Panc1 (cell line): ENCODE measurements at regions not wholly inside any gene's neighbourhood (a gene's known extent, or its start where the extent isn't known, plus 50 kb on each side); places are given as distances from the start of the nearest gene placed in this dataset.

Experiments used
- ATAC-seq: fragments of 200-7000 bp; cut with Tn5 transposase; 2 replicates; pipeline ENCODE4 v1.9.1; 2020; ENCODE audit warnings: mild to moderate bottlenecking, moderate library complexity
- BruUV-seq: library from RNA; stranded (reverse); fragments of 400-500 nt; replicated peaks from 2 replicates; lab custom pipeline; 2021; lab: Mats Ljungman, UMichigan
- CTCF ChIA-PET: fragments of 300-600 bp; sonication (Branson Sonifier 250); formaldehyde crosslinking; loops from one replicate; lab custom pipeline; 2022; ENCODE audit warnings: antibody characterized with exemption; lab: Charles Lee
- POLR2A ChIA-PET: fragments of 300-600 bp; sonication (Branson Sonifier 250); formaldehyde crosslinking; loops from one replicate; lab custom pipeline; 2022; ENCODE audit warnings: antibody characterized with exemption; lab: Charles Lee
- DNase-seq: peaks from one replicate; pipeline ENCODE4 v3.0.0-alpha.2; 2010; ENCODE audit warnings: low read depth, low spot score
- H3K27ac ChIP-seq: 2 replicates; pipeline ENCODE4 v1.5.1; 2011; ENCODE audit warnings: mild to moderate bottlenecking, low read length, inconsistent platforms
- H3K27me3 ChIP-seq: fragments of 200-500 bp; sonication (Bioruptor generic); 2 replicates; pipeline ENCODE4 v1.6.0; 2014; ENCODE audit warnings: low read length, inconsistent platforms; ENCODE audit not compliant: control insufficient read depth, insufficient read depth
- H3K36me3 ChIP-seq: fragments of 200-500 bp; sonication (Bioruptor generic); 2 replicates; pipeline ENCODE4 v1.5.1; 2014; ENCODE audit warnings: inconsistent platforms, mild to moderate bottlenecking, low read length, moderate library complexity; ENCODE audit not compliant: control insufficient read depth, insufficient read depth
- H3K4me1 ChIP-seq: 2 replicates; pipeline ENCODE4 v1.5.1; 2011; ENCODE audit warnings: inconsistent platforms, mild to moderate bottlenecking, low read length, moderate library complexity; ENCODE audit not compliant: control insufficient read depth, insufficient read depth
- H3K4me3 ChIP-seq, 2 experiments: 2 replicates each; pipeline ENCODE4 v1.5.1; 2011 to 2012; ENCODE audit warnings: low read depth in 2 of 2, low read length in 2 of 2, mild to moderate bottlenecking in 2 of 2, inconsistent platforms in 1 of 2, moderate library complexity in 1 of 2
- H3K9me3 ChIP-seq: fragments of 200-500 bp; sonication (Bioruptor generic); 2 replicates; pipeline ENCODE4 v1.5.1; 2014; ENCODE audit warnings: low read depth, mild to moderate bottlenecking, inconsistent platforms, low read length, moderate library complexity; ENCODE audit not compliant: control insufficient read depth, insufficient read depth
- POLR2AphosphoS5 ChIP-seq: IDR thresholded peaks from 2 replicates; pipeline ENCODE4 v1.6.1; 2012; ENCODE audit warnings: mild to moderate bottlenecking, low read depth, low read length, moderate library complexity
- SIN3A ChIP-seq: IDR thresholded peaks from 2 replicates; pipeline ENCODE4 v1.6.1; 2012; ENCODE audit warnings: low read depth, mild to moderate bottlenecking, low read length, moderate library complexity, borderline replicate concordance; ENCODE audit not compliant: insufficient read depth
- TCF7L2 ChIP-seq: IDR thresholded peaks from 2 replicates; pipeline ENCODE4 v1.6.1; 2011; ENCODE audit warnings: mild to moderate bottlenecking, low read depth, low read length, inconsistent platforms
- in situ Hi-C: cut with HindIII; loops from 2 replicates; pipeline ENCODE4 v1.10.0; 2016; ENCODE audit warnings: low sequenced_read_pairs, low pct_unique_long_range_greater_than_20kb
- intact Hi-C: fragments of 100-400 bp; cut with micrococcal nuclease; formaldehyde crosslinking; loops from one replicate; pipeline ENCODE4 v1.10.0; 2022; ENCODE audit not compliant: unreplicated experiment
- TF ChIP-seq, protein P1 (sequence below), 2 experiments: IDR thresholded peaks; 2 replicates each; pipeline ENCODE4 v1.6.1; 2011 to 2012; ENCODE audit warnings: low read depth in 2 of 2, control low read depth in 1 of 2, low read length in 1 of 2, mild to moderate bottlenecking in 1 of 2, moderate library complexity in 1 of 2; ENCODE audit not compliant: insufficient read depth in 1 of 2
- TF ChIP-seq, protein P2 (sequence below): fragments of 450-650 bp; IDR thresholded peaks from 2 replicates; pipeline ENCODE4 v1.5.1; 2017; ENCODE audit warnings: mild to moderate bottlenecking

DNA sequence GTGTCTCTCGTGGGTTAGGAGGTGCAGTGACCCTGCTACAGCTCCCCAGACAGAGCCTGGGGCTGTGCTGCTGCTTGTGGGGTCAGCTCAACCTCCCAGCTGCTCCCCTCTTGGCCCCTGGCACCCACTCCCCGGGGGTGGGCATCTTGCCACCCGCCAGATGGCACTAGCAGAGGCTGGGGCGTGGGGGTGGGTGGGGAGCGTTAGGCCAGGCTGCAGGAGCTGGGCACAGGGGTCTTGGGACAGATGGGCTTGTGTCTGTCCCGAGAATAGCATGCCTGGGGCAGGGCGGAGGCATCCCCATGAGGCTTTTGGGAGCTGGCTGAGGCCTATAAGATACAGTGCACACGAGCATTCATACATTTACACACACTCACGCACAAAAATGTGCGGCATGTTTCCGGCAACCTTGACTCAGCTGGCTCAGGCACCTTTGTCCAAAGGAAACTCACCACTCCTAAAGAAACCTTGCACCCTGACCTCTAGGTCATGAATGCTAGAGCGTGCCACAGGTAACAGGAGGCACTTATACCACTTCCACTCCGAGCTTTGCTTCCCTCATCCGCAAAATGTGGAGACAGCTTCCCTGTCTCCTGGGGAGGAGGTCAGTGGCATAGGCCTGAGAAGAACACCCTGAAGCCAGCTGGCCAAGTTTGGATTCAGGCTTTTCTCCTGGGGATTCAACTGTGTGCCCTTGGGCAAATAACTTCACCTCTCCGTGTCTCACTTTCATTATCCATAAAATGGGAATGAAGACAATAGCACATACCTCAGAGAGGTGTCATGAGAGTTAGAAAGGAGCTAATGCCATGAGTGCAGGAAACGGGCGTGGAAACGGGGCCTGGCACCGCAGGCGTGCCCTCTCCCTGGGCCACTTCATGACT, 78.9 kb upstream of the LHX1 start:
- H3K27me3 ChIP-seq = no peaks in the 10 kb centered on the region
- no TSS peak for BruUV-seq
- no peaks in the 10 kb centered on the region for H3K36me3 ChIP-seq
- peak overlapping the region; percentile 3; the same call in 1 of the 2 replicates for H3K27ac ChIP-seq
- intact Hi-C loops = no loop called here
- no peak overlapping the region for H3K4me3 ChIP-seq
- TF ChIP-seq, protein P1, sequence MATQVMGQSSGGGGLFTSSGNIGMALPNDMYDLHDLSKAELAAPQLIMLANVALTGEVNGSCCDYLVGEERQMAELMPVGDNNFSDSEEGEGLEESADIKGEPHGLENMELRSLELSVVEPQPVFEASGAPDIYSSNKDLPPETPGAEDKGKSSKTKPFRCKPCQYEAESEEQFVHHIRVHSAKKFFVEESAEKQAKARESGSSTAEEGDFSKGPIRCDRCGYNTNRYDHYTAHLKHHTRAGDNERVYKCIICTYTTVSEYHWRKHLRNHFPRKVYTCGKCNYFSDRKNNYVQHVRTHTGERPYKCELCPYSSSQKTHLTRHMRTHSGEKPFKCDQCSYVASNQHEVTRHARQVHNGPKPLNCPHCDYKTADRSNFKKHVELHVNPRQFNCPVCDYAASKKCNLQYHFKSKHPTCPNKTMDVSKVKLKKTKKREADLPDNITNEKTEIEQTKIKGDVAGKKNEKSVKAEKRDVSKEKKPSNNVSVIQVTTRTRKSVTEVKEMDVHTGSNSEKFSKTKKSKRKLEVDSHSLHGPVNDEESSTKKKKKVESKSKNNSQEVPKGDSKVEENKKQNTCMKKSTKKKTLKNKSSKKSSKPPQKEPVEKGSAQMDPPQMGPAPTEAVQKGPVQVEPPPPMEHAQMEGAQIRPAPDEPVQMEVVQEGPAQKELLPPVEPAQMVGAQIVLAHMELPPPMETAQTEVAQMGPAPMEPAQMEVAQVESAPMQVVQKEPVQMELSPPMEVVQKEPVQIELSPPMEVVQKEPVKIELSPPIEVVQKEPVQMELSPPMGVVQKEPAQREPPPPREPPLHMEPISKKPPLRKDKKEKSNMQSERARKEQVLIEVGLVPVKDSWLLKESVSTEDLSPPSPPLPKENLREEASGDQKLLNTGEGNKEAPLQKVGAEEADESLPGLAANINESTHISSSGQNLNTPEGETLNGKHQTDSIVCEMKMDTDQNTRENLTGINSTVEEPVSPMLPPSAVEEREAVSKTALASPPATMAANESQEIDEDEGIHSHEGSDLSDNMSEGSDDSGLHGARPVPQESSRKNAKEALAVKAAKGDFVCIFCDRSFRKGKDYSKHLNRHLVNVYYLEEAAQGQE (IDR thresholded peaks at IDR 0.05; ENCODE audit: insufficient read depth in 1 of 2, low read depth in 2 of 2, low read length in 1 of 2) = no peak
- TF ChIP-seq SIN3A (no peak), POLR2AphosphoS5 (no peak), TCF7L2 (no peak)
- TF ChIP-seq, protein P2, sequence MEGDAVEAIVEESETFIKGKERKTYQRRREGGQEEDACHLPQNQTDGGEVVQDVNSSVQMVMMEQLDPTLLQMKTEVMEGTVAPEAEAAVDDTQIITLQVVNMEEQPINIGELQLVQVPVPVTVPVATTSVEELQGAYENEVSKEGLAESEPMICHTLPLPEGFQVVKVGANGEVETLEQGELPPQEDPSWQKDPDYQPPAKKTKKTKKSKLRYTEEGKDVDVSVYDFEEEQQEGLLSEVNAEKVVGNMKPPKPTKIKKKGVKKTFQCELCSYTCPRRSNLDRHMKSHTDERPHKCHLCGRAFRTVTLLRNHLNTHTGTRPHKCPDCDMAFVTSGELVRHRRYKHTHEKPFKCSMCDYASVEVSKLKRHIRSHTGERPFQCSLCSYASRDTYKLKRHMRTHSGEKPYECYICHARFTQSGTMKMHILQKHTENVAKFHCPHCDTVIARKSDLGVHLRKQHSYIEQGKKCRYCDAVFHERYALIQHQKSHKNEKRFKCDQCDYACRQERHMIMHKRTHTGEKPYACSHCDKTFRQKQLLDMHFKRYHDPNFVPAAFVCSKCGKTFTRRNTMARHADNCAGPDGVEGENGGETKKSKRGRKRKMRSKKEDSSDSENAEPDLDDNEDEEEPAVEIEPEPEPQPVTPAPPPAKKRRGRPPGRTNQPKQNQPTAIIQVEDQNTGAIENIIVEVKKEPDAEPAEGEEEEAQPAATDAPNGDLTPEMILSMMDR = no peak
- DNase-seq (no peak), ATAC-seq (peak; percentile 71)
- no peaks in the 10 kb centered on the region for H3K9me3 ChIP-seq
- ChIA-PET POLR2A (no interaction called here), CTCF (no interaction called here)
- H3K4me1 ChIP-seq = peaks cover 8% of the 10 kb centered on the region
- in situ Hi-C loops = no loop called here

DNA sequence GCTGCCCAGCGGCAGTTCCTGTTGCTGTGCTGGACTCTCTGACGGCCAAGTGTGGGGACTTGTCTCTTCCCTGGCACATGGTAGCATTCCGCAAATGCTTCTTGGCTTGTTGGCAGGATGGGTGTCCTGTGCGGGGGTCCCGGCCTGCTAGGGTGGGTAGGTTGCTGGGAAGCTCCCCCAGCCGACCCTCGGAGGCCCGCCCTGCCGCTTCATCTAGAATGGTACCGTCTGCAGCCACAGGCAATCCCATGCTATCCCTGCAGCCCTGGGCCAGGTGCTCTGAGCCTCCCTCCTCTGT, 78.3 kb upstream of the LHX1 start:
- TF ChIP-seq SIN3A (no peak), TCF7L2 (no peak), POLR2AphosphoS5 (no peak)
- TF ChIP-seq, protein P2 = no peak
- TF ChIP-seq, protein P1 (IDR thresholded peaks at IDR 0.05; ENCODE audit: insufficient read depth in 1 of 2, low read depth in 2 of 2, low read length in 1 of 2) = no peak
- CTCF ChIA-PET = no interaction called here
- H3K27me3 ChIP-seq = no peaks in the 10 kb centered on the region
- BruUV-seq = no TSS peak
- H3K4me1 ChIP-seq = peaks cover 8% of the 10 kb centered on the region
- H3K4me3 ChIP-seq = no peak overlapping the region
- POLR2A ChIA-PET = no interaction called here
- ATAC-seq (peak; percentile 39), DNase-seq (no peak)
- no peak overlapping the region; the same call in 1 of the 2 replicates for H3K27ac ChIP-seq
- intact Hi-C loops (no loop called here), in situ Hi-C loops (no loop called here)
- H3K9me3 ChIP-seq = no peaks in the 10 kb centered on the region
- no peaks in the 10 kb centered on the region for H3K36me3 ChIP-seq
